H1 (cell line): ENCODE measurements at regions not wholly inside any gene's neighbourhood (a gene's known extent, or its start where the extent isn't known, plus 50 kb on each side); places are given as distances from the start of the nearest gene placed in this dataset.

ENCODE experiments used
- CTCF ChIA-PET: fragments of 300-600 bp; sonication (Branson Sonifier 250); formaldehyde crosslinking; loops from one replicate; lab custom pipeline; 2021; ENCODE audit not compliant: partially characterized antibody; lab: Charles Lee
- POLR2A ChIA-PET: fragments of 300-600 bp; sonication (Branson Sonifier 250); formaldehyde crosslinking; loops from one replicate; lab custom pipeline; 2021; ENCODE audit warnings: inconsistent platforms; ENCODE audit not compliant: partially characterized antibody; lab: Charles Lee
- DNase-seq, 2 experiments: peaks; one replicate each; pipeline versions ENCODE4 v3.0.0 to v3.0.0-alpha.2; 2010 to 2022; ENCODE audit warnings: low spot score in 2 of 2, low read depth in 1 of 2, mixed read lengths in 1 of 2
- FAIRE-seq: peaks from 2 replicates; lab custom pipeline; 2011; peaks lifted over from hg19 to GRCh38; lab: Jason Lieb, UNC
- H2AFZ ChIP-seq: 2 replicates; pipeline ENCODE4 v1.8.1; 2012; ENCODE audit warnings: low read length, inconsistent platforms
- H2AK5ac ChIP-seq: 2 replicates; pipeline ENCODE4 v1.6.1; 2013; ENCODE audit warnings: low read depth, low read length
- H2BK120ac ChIP-seq: replicated peaks from 2 replicates; pipeline ENCODE3; 2013; ENCODE audit warnings: low read depth, low read length, inconsistent platforms
- H2BK12ac ChIP-seq: 2 replicates; pipeline ENCODE4 v1.6.1; 2013; ENCODE audit warnings: low read depth, low read length
- H2BK15ac ChIP-seq: 2 replicates; pipeline ENCODE4 v1.6.1; 2013; ENCODE audit warnings: low read length
- H2BK20ac ChIP-seq: 2 replicates; pipeline ENCODE4 v1.6.1; 2013; ENCODE audit warnings: low read length
- H2BK5ac ChIP-seq: 2 replicates; pipeline ENCODE4 v1.6.1; 2013; ENCODE audit warnings: low read depth, low read length
- H3K14ac ChIP-seq: 2 replicates; pipeline ENCODE4 v1.6.1; 2013; ENCODE audit warnings: inconsistent platforms; ENCODE audit not compliant: insufficient read length
- H3K18ac ChIP-seq: 2 replicates; pipeline ENCODE4 v1.6.1; 2013; ENCODE audit warnings: low read length; ENCODE audit errors: extremely low read depth
- H3K23ac ChIP-seq: 2 replicates; pipeline ENCODE4 v1.6.1; 2013; ENCODE audit warnings: inconsistent platforms; ENCODE audit not compliant: insufficient read length
- H3K23me2 ChIP-seq: 2 replicates; pipeline ENCODE4 v1.6.1; 2013; ENCODE audit warnings: low read depth, low read length
- H3K27ac ChIP-seq: 2 replicates; pipeline ENCODE4 v1.6.1; 2011; ENCODE audit warnings: low read depth, low read length, inconsistent platforms
- H3K27me3 ChIP-seq, 4 experiments: replicated peaks in 1 of 4; 1 replicate in 1 of 4; 2 replicates in 3 of 4; pipeline versions ENCODE4 v1.6.1 to v1.8.1; 2011 to 2013; ENCODE audit warnings: low read length in 3 of 4, mild to moderate bottlenecking in 3 of 4, inconsistent platforms in 2 of 4, mixed read lengths in 2 of 4, moderate library complexity in 1 of 4; ENCODE audit not compliant: control insufficient read depth in 3 of 4, insufficient read depth in 3 of 4; ENCODE audit errors: extremely low read depth in 1 of 4
- H3K36me3 ChIP-seq, 4 experiments: 2 replicates each; pipeline versions ENCODE4 v1.6.1 to v1.8.1; 2011 to 2013; ENCODE audit warnings: mild to moderate bottlenecking in 4 of 4, low read length in 3 of 4, moderate library complexity in 2 of 4, control low read depth in 1 of 4, inconsistent platforms in 1 of 4; ENCODE audit not compliant: insufficient read depth in 4 of 4, control insufficient read depth in 2 of 4
- H3K4ac ChIP-seq: replicated peaks from 2 replicates; pipeline ENCODE3; 2013; ENCODE audit warnings: low read length, low read depth, mixed read lengths, inconsistent platforms; ENCODE audit not compliant: insufficient read length
- H3K4me1 ChIP-seq, 4 experiments: replicated peaks in 1 of 4; 1 replicate in 1 of 4; 2 replicates in 3 of 4; pipeline versions ENCODE4 v1.6.1 to v1.8.1; 2011 to 2013; ENCODE audit warnings: low read length in 3 of 4, inconsistent platforms in 2 of 4, mixed read lengths in 1 of 4; ENCODE audit not compliant: insufficient read depth in 4 of 4, control insufficient read depth in 3 of 4
- H3K4me2 ChIP-seq, 2 experiments: 2 replicates each; pipeline versions ENCODE4 v1.6.1 to v1.8.1; 2011 to 2013; ENCODE audit warnings: low read depth in 2 of 2, low read length in 2 of 2, control low read depth in 1 of 2, inconsistent platforms in 1 of 2, mild to moderate bottlenecking in 1 of 2; ENCODE audit not compliant: insufficient read depth in 1 of 2
- H3K4me3 ChIP-seq, 4 experiments: fragments of 200-600, 300-600 bp in 1 of 4; sonication (generic), shearing (Covaris generic), sonication (Bioruptor Twin) in 1 of 4; 2 replicates each; pipeline versions ENCODE4 v1.5.1 to v1.8.1; 2011 to 2016; ENCODE audit warnings: low read length in 4 of 4, low read depth in 3 of 4, control low read depth in 2 of 4, inconsistent platforms in 2 of 4, mild to moderate bottlenecking in 2 of 4, mixed read lengths in 1 of 4, moderate library complexity in 1 of 4; ENCODE audit not compliant: insufficient read depth in 2 of 4; ENCODE audit errors: extremely low read depth in 1 of 4
- H3K56ac ChIP-seq: replicated peaks from 2 replicates; pipeline ENCODE3; 2013; ENCODE audit warnings: low read depth, mild to moderate bottlenecking, mixed read lengths, low read length, inconsistent platforms; ENCODE audit not compliant: insufficient read length
- H3K79me1 ChIP-seq: 2 replicates; pipeline ENCODE4 v1.6.1; 2013; ENCODE audit warnings: low read depth, low read length, control low read depth
- H3K79me2 ChIP-seq, 2 experiments: 2 replicates each; pipeline versions ENCODE4 v1.6.1 to v1.8.1; 2012 to 2013; ENCODE audit warnings: low read length in 2 of 2, mild to moderate bottlenecking in 2 of 2, inconsistent platforms in 1 of 2; ENCODE audit not compliant: insufficient read depth in 2 of 2, control insufficient read depth in 1 of 2
- H3K9ac ChIP-seq, 4 experiments: replicated peaks in 1 of 4; 1 replicate in 1 of 4; 2 replicates in 3 of 4; pipeline versions ENCODE4 v1.6.1 to v1.8.1; 2011 to 2013; ENCODE audit warnings: low read depth in 3 of 4, low read length in 3 of 4, control low read depth in 2 of 4, mild to moderate bottlenecking in 2 of 4, moderate library complexity in 2 of 4, inconsistent platforms in 1 of 4; ENCODE audit errors: extremely low read depth in 1 of 4
- H3K9me3 ChIP-seq, 2 experiments: 2 replicates each; pipeline versions ENCODE4 v1.6.1 to v1.8.1; 2012 to 2013; ENCODE audit warnings: mild to moderate bottlenecking in 2 of 2, moderate library complexity in 2 of 2, control low read depth in 1 of 2, inconsistent platforms in 1 of 2, low read depth in 1 of 2, low read length in 1 of 2, mixed read lengths in 1 of 2; ENCODE audit not compliant: insufficient read depth in 2 of 2
- H4K20me1 ChIP-seq, 2 experiments: replicated peaks in 1 of 2; 2 replicates each; pipeline versions ENCODE3 to v1.8.1; 2011 to 2013; ENCODE audit warnings: inconsistent platforms in 2 of 2, low read length in 2 of 2, mild to moderate bottlenecking in 1 of 2; ENCODE audit not compliant: insufficient read depth in 2 of 2, control insufficient read depth in 1 of 2
- H4K5ac ChIP-seq: 2 replicates; pipeline ENCODE4 v1.6.1; 2013; ENCODE audit warnings: low read length, low read depth, mixed read lengths, inconsistent platforms; ENCODE audit not compliant: insufficient read length
- H4K8ac ChIP-seq: 2 replicates; pipeline ENCODE4 v1.8.0; 2013; ENCODE audit warnings: mild to moderate bottlenecking, moderate library complexity, low read length, inconsistent platforms; ENCODE audit not compliant: insufficient read depth; ENCODE audit errors: extremely low read depth
- H4K91ac ChIP-seq: replicated peaks from 2 replicates; pipeline ENCODE3; 2013; ENCODE audit warnings: low read length, mixed read lengths, inconsistent platforms; ENCODE audit not compliant: insufficient read length
- HDAC2 ChIP-seq, 2 experiments: fragments of 300-600 bp in 1 of 2; sonication (generic) in 1 of 2; IDR thresholded peaks; 2 replicates each; pipeline ENCODE4 v1.6.1; 2011 to 2012; ENCODE audit warnings: low read depth in 2 of 2, low read length in 2 of 2, mild to moderate bottlenecking in 2 of 2, moderate library complexity in 2 of 2, borderline replicate concordance in 1 of 2, inconsistent platforms in 1 of 2
- KDM1A ChIP-seq: fragments of 200-600, 300-600 bp; sonication (generic); IDR thresholded peaks from 2 replicates; pipeline ENCODE4 v1.7.1; 2016; ENCODE audit warnings: mild to moderate bottlenecking, low read length, borderline replicate concordance
- SP2 ChIP-seq: IDR thresholded peaks from 2 replicates; pipeline ENCODE4 v1.6.1; 2012; ENCODE audit warnings: mild to moderate bottlenecking, low read length, inconsistent platforms
- whole genome bisulfite sequencing, 2 experiments: shearing (Covaris generic) in 1 of 2; methylation state at CpG; one replicate each; pipeline versions ENCODE4 v1.1.6 to v1.1.7; 2013 to 2015; ENCODE audit warnings: low lambda C conversion rate in 2 of 2, mixed read lengths in 2 of 2, inconsistent platforms in 1 of 2, low coverage in 1 of 2, missing lambda C conversion rate in 1 of 2; ENCODE audit not compliant: insufficient replicate concordance in 2 of 2, insufficient coverage in 1 of 2, insufficient read length in 1 of 2; ENCODE audit errors: extremely low coverage in 1 of 2, missing lambda C conversion rate in 1 of 2; 5-methylcytosine and 5-hydroxymethylcytosine counted together

- Histone ChIP-seq H3K9me3 (no peaks in the 10 kb centered on the region), H3K79me2 (no peaks in the 10 kb centered on the region), H2BK20ac (no peak overlapping the region; the same call in 1 of the 2 replicates), H2BK15ac (peak overlapping the region; percentile 19; the same call in 1 of the 2 replicates), H3K4ac (no peak overlapping the region), H3K4me1 (peaks cover 4 to 20% (median 11%) of the 10 kb centered on the region in 4 experiments), H2BK5ac (0 out of 2 replicates have a peak overlapping the region, but pooled peaks have one; percentile 85), H3K4me3 (no peak overlapping the region), H4K91ac (peak overlapping the region; percentile 85), H3K23ac (no peak overlapping the region), H3K56ac (no peak overlapping the region), H2AK5ac (no peak overlapping the region), H3K36me3 (no peaks in the 10 kb centered on the region), H2BK12ac (peak overlapping the region; percentile 99), H3K27me3 (no peaks in the 10 kb centered on the region), H3K79me1 (no peaks in the 10 kb centered on the region), H4K5ac (peak overlapping the region; percentile 24), H3K27ac (no peak overlapping the region), H2AFZ (no peak overlapping the region), H3K14ac (no peak overlapping the region), H3K4me2 (peak overlapping the region in 1 of 2 experiments; percentile 58; a peak in 1 of 4 replicates), H3K18ac (peak overlapping the region; percentile 86; the same call in 1 of the 2 replicates), H4K20me1 (no peaks in the 10 kb centered on the region), H2BK120ac (no peak overlapping the region), H4K8ac (no peak overlapping the region; the same call in 1 of the 2 replicates), H3K23me2 (no peaks in the 10 kb centered on the region; the same call in 1 of the 2 replicates), H3K9ac (no peak overlapping the region)
- TF ChIP-seq HDAC2 (IDR thresholded peaks at IDR 0.05; ENCODE audit: borderline replicate concordance in 1 of 2, low read depth in 2 of 2, low read length in 2 of 2) (peak in 1 of 2 experiments; percentile 76; a peak in 1 of 4 replicates), SP2 (no peak), KDM1A (peak; percentile 94)
- ChIA-PET POLR2A (no interaction called here), CTCF (no interaction called here)
- 84% methylated on average over 3 of the region's 3 CpGs; no CpG with 5 or more reads in 1 of the 2 experiments for WGBS, 2 experiments
- FAIRE-seq (no peak), DNase-seq (no peak)
These were observed 272.4 kb upstream of the XYLT1 start for GRCh38 chr16:17743158-17743557.
